Tibial artery (tissue), 4 donors: ENCODE measurements at regions not wholly inside any gene's neighbourhood (a gene's known extent, or its start where the extent isn't known, plus 50 kb on each side); places are given as distances from the start of the nearest gene placed in this dataset.

Source experiments
- DNase-seq, 2 donors: peaks; one replicate each; pipeline ENCODE4 v3.0.0-alpha.2; 2019
- H3K27ac ChIP-seq, 2 donors: fragments of 200-600 bp; sonication (generic) in 1 of 2; 1 replicate in 1 of 2; 2 replicates in 1 of 2; pipeline ENCODE4 v1.5.1; 2018 to 2019; ENCODE audit warnings: mild to moderate bottlenecking in 1 of 2
- H3K27me3 ChIP-seq, 2 donors: fragments of 200-600 bp; sonication (generic) in 1 of 2; one replicate each; pipeline versions ENCODE4 v1.5.1 to v1.6.0; 2016 to 2019
- H3K36me3 ChIP-seq, 3 donors: fragments of 200-600 bp; sonication (generic) in 2 of 3; one replicate each; pipeline ENCODE4 v1.5.1; 2016 to 2019; ENCODE audit warnings: mild to moderate bottlenecking in 2 of 3
- H3K4me1 ChIP-seq, 4 donors: fragments of 200-600 bp; sonication (generic) in 2 of 4; 1 replicate in 3 of 4; 2 replicates in 1 of 4; pipeline ENCODE4 v1.5.1; 2016 to 2019
- H3K4me3 ChIP-seq, 2 donors: fragments of 200-600 bp; sonication (generic) in 1 of 2; 1 replicate in 1 of 2; 2 replicates in 1 of 2; pipeline ENCODE4 v1.5.1; 2018 to 2019; ENCODE audit warnings: mild to moderate bottlenecking in 2 of 2
- H3K9me3 ChIP-seq, 3 donors: fragments of 200-600 bp; sonication (generic) in 1 of 3; one replicate each; pipeline ENCODE4 v1.5.1; 2016 to 2019
- CTCF ChIP-seq, 2 experiments: fragments of 200-600 bp in 1 of 2; fragments of 450-650 bp in 1 of 2; IDR thresholded peaks; one replicate each; pipeline ENCODE4 v1.5.1; 2017 to 2019; ENCODE audit warnings: antibody characterized with exemption in 2 of 2, mild to moderate bottlenecking in 1 of 2, moderate library complexity in 1 of 2
- intact Hi-C: fragments of 100-400 bp; cut with DNase I; formaldehyde crosslinking; loops from one replicate; pipeline ENCODE4 v1.15.0; 2023; ENCODE audit warnings: low total_unique reads

- no peak for DNase-seq
- intact Hi-C loops, result no loop called here
- H3K27ac ChIP-seq, result no peak overlapping the region
- no peak overlapping the region for H3K4me3 ChIP-seq
- H3K4me1 ChIP-seq, result no peaks in the 10 kb centered on the region
- no peak for TF ChIP-seq CTCF (IDR thresholded peaks at IDR 0.05)
- no peaks in the 10 kb centered on the region for H3K27me3 ChIP-seq
- H3K36me3 ChIP-seq, result no peaks in the 10 kb centered on the region
- peaks cover 0 to 6% (median 0%) of the 10 kb centered on the region in 3 donors for H3K9me3 ChIP-seq
Observed at GRCh38 chr2:150850641-150851040, 363.2 kb upstream of the RND3 start.

GRCh38 chr2:150847578-150847977 is 360.1 kb upstream of the RND3 start:
- no peak for TF ChIP-seq CTCF (IDR thresholded peaks at IDR 0.05)
- Histone ChIP-seq H3K27me3 (no peaks in the 10 kb centered on the region), H3K4me3 (no peak overlapping the region), H3K27ac (no peak overlapping the region), H3K4me1 (no peaks in the 10 kb centered on the region), H3K9me3 (peaks cover 0 to 6% (median 0%) of the 10 kb centered on the region in 3 donors), H3K36me3 (no peaks in the 10 kb centered on the region)
- intact Hi-C loops, result no loop called here
- no peak for DNase-seq

GRCh38 chr2:150846691-150847090 is 359.2 kb upstream of the RND3 start:
- no peak for TF ChIP-seq CTCF (IDR thresholded peaks at IDR 0.05)
- intact Hi-C loops, result no loop called here
- no peaks in the 10 kb centered on the region for H3K36me3 ChIP-seq
- H3K4me3 ChIP-seq, result no peak overlapping the region
- H3K9me3 ChIP-seq, result peaks cover 0 to 6% (median 0%) of the 10 kb centered on the region in 3 donors
- no peak for DNase-seq
- no peak overlapping the region for H3K27ac ChIP-seq
- H3K27me3 ChIP-seq, result no peaks in the 10 kb centered on the region
- H3K4me1 ChIP-seq, result no peaks in the 10 kb centered on the region

GRCh38 chr2:150832686-150833085 is 345.2 kb upstream of the RND3 start:
- Histone ChIP-seq H3K36me3 (no peaks in the 10 kb centered on the region), H3K4me1 (no peaks in the 10 kb centered on the region), H3K9me3 (no peaks in the 10 kb centered on the region), H3K27ac (no peak overlapping the region), H3K4me3 (no peak overlapping the region), H3K27me3 (no peaks in the 10 kb centered on the region)
- no peak for DNase-seq
- TF ChIP-seq CTCF (IDR thresholded peaks at IDR 0.05), result no peak
- intact Hi-C loops, result no loop called here

GRCh38 chr2:150824118-150824517 is 336.7 kb upstream of the RND3 start:
- intact Hi-C loops, result no loop called here
- Histone ChIP-seq H3K36me3 (no peaks in the 10 kb centered on the region), H3K4me3 (no peak overlapping the region), H3K9me3 (no peaks in the 10 kb centered on the region), H3K4me1 (no peaks in the 10 kb centered on the region), H3K27ac (no peak overlapping the region), H3K27me3 (no peaks in the 10 kb centered on the region)
- TF ChIP-seq CTCF (IDR thresholded peaks at IDR 0.05), result no peak
- DNase-seq, result no peak

- no peak for DNase-seq
- Histone ChIP-seq H3K27me3 (no peaks in the 10 kb centered on the region), H3K27ac (no peak overlapping the region), H3K36me3 (no peaks in the 10 kb centered on the region), H3K4me1 (no peaks in the 10 kb centered on the region), H3K9me3 (no peaks in the 10 kb centered on the region), H3K4me3 (no peak overlapping the region)
- intact Hi-C loops, result no loop called here
- no peak for TF ChIP-seq CTCF (IDR thresholded peaks at IDR 0.05)
Observed at GRCh38 chr2:150817422-150817821, 330.0 kb upstream of the RND3 start.
